Tongue (tissue), 1 donor: ENCODE measurements at regions not wholly inside any gene's neighbourhood (a gene's known extent, or its start where the extent isn't known, plus 50 kb on each side); places are given as distances from the start of the nearest gene placed in this dataset.
"Not testable (repeated sequence)": the region's sequence is repeated elsewhere in the genome, so short reads cannot be mapped to it uniquely, and the experiment has no call there.

ENCODE experiments used
- DNase-seq: peaks from one replicate; pipeline ENCODE4 v3.0.0-alpha.2; 2015

DNA sequence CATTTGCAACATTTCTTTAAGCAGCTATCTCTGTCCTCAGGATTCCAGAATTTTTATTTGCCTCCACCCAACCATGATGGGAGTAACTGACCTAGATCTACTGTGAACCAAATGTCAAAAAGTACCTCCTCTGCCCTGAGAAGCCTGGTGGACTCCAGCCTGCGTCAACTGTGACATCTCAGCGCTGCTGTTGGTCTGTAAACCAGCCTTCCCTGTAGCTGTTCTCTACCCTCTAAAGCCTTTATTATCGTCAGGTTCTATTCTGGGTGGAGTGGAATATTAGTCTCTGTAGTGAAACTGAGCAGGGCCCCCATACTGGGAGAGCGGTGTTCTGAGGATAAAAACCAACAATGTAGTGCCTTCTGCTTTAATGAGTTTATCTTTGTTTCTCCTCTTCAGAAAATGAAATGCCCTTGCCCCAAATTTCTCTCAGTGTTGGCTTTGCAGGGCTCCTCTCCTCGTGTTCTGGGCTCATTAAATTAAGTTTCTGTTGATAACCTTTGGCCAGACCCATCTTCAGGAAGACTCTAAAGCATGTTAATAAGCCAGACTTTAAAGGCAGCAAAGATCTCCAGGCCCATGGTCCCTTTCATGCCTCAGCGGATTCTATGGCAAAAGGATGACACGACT is 223.1 kb upstream of the PLXNA2 start:
- DNase-seq = no peak

DNA sequence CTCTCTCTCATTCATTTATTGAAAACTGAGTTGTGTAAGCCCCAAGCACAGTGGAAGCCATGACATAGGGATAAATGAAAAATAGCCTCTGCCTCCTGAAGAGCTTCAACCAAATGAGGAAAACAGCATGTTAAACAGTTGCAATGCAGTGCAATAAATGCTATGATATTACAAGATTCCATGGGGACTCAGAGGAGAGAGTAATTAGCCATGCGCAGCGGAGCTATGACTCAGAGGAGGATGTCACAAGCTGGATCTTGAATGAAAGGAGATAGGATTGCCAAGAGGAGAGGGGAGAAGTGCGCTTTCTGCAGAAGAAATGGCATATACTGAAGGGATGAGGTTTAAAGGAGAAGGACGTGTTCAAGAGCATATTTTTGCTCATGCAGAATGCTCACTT is 231.3 kb upstream of the PLXNA2 start:
- DNase-seq = peak; percentile 20

DNA sequence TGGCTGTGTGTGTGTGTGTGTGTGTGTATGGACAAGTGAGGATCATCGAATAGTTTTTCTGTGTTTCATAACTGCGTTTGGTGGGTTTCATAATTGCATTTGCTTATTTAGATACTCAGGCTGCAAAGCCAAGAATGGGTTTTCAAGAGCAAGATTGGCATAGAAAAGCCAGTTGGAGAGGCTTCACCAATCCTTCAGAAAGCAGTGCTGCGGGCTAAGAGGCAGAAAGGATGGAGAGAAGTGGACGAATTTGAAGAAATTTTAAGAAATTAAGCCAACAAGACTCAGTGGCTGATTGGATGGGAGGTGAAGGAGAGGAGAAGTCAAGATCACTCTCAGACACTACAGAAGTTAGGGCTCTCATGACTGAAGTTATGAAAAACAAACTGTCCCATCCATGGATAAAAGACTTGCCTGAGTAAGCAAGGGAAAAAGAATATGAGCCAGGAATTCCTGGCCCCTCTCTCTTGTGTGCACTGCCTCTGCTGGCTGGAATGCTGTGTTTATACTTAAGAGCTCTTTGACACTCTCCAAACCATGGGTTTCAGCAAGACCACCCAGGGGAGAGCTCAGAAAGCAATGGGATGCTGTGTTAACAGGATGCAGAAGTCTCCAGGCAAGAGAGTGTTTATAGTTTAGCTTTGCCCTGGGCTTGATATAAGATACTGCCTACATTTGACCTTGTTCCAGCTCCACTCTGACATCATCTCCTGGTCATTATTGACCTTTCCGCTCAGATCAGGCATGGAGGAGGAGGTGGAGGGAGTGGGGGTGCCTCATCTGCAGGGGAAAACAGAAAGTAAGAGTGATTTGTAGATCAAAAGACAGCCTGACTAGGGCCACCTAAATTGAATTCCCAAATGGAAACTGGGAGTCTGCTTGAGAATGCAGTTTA is 232.0 kb upstream of the PLXNA2 start:
- DNase-seq = peak; percentile 79

- peak; percentile 18 for DNase-seq
Measured at GRCh38 chr1:208476846-208477170, 232.6 kb upstream of the PLXNA2 start.

DNA sequence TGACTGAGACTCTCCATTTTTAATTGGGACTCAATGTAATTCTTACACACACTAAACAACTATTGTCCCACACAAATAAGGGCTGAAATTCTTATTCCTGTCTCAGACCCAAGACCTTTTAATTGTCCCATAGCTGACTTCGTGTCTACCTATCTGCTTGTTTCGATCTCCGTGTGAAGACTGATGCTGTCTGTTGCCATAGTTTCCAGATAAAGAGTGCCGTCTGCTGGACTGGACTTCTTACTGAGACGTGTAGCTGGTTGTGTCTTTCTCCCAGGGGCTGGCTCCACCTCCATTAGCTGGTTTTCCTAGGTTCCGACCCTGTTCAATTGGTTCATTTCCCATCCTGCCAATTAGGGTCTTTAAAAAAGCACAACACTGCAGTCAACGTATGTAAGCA is 235.3 kb upstream of the PLXNA2 start:
- no peak for DNase-seq

DNA sequence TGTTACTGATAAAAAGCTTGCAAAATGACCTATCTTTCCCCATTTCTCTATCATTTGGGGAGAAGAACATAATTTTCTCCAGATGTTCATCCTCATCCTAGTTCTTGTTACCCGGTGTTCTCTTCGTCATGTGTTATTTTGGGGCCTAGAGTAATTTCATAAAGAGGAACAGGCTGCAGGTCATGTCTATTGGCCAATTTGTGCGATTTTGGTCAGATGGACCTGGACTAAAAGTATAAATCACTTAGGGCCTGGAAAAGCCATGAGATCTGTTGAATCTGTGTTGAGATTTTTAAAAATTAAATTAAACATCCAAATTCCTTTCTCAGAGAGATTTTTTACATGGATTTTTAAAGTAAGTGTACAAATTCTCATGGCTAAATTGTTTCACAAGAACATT is 241.3 kb upstream of the PLXNA2 start:
- DNase-seq = no peak

- no peak for DNase-seq
Measured at GRCh38 chr1:208486677-208487076, 242.5 kb upstream of the PLXNA2 start.

DNA sequence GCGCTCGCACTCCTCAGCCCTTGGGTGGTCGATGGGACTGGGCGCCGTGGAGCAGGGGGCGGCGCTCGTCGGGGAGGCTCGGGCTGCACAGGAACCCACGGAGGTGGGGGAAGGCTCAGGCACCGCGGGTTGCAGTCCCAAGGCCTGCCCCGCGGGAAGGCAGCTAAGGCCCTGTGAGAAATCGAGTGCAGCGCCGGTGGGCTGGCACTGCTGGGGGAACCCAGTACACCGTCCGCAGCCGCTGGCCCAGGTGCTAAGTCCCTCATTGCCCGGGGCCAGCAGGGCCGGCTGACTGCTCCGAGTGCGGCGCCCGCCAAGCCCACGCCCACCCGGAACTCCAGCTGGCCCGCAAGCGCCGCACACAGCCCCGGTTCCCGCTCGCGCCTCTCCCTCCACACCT is 244.2 kb upstream of the PLXNA2 start:
- not testable (repeated sequence) for DNase-seq

DNA sequence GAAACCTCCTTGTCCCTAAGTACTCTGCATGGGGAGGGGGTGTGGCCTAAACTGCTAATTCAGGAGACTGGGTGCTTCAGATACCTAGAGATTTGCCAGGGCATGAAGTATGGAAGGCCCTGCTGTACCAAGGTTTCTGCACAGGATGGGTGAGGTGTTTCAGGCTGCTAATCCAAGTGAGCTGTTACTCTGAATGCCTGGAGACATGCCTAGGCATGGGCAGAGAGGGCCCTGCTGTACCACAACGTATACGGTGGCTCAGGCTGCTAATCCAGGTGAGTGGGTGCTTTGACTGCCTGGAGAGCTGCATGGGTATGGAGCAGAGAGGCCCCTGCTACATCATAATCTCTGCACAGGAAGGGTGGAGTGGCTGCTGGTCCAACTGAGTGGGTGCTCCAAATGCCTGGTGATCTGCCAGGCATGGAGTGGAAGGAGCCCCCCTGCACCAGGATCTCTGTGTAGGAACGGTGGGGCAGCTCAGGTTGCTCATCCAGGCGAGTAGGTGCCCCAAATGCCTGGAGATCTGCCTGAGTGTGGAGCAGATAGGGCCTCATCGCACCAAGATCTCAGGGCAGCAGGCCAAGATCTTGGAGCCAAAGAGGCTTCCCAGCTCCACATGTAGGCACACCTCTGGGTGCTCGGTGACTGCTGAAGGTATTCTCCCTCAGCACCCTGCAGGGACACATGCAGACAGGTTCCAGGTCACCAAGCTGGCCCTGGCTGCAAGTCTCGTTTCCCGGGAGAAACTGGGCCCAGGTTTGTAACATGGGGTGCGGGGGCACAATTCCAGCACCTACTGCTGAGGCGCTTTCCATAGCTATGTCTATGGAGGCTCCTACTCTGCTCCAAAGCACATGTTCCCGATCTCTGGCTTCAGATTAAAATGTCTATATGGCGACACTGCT is 252.5 kb upstream of the PLXNA2 start:
- no peak for DNase-seq

DNA sequence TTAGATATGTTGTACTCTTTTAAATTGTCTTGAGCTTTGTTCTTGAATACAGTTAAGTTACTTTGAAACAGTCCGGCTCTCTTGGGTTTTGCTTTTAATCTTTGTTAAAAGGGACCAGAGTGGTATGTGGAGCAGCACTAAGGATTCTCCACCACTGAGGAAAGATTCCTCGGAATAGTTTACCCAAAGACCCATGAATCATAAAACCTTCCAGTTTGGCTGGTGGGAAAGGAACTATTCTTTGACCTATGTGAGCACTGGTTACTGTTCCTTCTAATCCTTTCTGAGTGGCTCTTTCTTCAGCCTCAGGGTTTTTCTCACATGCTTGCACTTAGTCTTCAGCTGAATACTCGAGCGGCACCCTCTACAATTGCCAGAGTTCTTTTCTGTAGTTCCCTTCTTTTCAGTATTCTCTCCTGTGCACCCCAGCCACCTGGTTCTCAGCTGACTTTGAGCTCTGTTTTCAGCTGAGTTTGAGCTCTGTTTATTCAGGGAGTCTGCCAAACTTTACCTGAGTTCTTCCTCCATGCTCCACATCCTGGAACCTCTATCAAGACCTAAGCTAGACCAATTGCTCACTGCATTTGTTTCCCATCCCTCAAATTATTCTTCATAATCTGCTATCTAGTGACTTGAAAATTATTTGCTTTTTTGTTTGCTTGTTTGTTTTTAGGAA is 253.8 kb upstream of the PLXNA2 start:
- DNase-seq = no peak

DNA sequence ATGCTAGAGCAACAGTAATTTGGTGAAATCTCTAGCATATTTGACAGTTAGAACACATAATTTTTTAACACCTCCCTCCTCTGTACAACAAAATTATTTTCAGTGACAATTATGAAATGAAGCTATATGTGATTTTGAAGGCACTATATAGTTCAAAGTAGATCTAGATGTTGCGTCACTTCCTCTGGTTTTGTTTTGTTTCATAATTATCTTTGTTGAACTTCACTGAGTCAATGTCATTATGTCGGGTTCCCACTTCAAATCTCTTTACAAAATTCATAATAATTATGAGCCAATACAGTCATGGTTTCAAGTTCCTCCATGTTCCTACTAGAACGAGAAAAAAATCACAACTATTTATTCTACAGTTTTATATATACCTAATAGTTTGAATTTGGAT is 254.8 kb upstream of the PLXNA2 start:
- DNase-seq = no peak

DNA sequence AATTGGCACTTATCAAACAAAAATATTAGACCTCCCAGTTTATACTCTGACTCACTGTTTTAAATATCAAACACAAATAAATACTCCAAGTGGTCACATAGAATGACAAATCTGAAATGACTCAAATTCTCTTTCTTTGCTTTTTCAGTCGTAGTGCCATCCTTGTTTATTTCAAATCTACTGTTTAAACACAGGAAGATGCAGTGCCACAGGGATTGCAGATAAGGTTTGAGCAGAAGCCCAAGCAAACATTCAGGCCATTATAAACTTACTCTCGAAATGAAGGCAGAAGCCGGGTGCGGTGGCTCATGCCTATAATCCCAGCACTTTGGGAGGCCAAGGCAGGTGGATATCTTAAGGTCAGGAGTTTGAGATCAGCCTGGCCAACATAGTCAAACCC is 255.4 kb upstream of the PLXNA2 start:
- DNase-seq = no peak

DNA sequence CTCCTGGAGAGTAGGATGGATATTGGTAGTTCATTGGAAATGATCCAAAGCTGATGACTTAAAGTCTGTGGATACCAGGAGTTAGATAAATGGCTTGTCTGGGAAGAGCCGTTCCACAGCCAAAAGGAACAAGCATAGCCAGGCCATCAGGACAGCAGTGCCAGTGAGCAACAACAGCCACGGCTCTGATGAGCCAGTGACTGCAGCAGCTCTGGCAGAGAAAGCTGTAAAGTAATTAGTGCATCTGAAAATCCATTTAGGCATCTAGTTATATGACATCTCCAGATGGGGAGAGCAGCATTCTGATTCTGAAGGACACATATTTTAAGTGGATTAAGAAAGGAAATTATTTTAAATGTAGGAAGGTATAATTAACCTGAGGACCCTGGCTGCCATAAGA is 256.2 kb upstream of the PLXNA2 start:
- DNase-seq = no peak

DNA sequence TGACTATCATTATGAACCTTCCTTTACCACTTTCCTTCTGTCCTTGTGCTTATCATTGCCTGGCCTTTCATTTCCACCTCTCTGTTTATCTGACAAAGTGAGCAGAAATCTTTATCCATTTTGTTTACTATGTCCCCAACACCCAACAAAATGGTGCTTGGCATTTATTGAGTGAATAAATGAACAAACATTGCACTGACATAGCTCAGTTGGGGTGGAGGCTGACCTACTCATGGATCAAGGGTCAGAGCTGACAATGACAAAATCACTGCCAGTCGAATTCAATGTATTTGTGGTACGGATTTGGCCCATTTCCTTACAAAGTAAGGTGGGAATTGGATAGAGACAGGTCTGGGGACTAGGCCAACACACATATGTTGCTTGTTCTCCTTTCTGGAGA is 257.4 kb upstream of the PLXNA2 start:
- no peak for DNase-seq

GRCh38 chr1:208503787-208504186 is 259.6 kb upstream of the PLXNA2 start:
- no peak for DNase-seq

GRCh38 chr1:208506812-208507211 is 262.6 kb upstream of the PLXNA2 start:
- no peak for DNase-seq

DNA sequence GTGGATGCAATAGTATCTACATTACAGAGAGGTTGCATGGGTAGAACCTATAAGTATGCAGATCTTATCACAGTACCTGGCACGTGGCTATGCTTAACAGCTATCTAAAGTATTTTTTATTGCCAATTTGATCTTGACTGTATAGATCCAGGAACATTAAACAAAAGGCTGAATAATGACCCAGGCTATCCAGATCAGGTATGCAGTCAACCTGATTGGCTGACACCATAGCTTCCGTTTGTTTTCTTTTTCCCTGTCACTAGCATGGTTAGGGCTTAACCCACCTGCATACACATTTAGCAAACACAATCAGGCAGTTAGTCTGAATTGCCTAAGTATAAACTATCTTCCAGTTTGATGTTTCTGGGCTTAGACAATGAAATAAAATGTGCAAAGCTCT is 264.9 kb upstream of the PLXNA2 start:
- no peak for DNase-seq

DNA sequence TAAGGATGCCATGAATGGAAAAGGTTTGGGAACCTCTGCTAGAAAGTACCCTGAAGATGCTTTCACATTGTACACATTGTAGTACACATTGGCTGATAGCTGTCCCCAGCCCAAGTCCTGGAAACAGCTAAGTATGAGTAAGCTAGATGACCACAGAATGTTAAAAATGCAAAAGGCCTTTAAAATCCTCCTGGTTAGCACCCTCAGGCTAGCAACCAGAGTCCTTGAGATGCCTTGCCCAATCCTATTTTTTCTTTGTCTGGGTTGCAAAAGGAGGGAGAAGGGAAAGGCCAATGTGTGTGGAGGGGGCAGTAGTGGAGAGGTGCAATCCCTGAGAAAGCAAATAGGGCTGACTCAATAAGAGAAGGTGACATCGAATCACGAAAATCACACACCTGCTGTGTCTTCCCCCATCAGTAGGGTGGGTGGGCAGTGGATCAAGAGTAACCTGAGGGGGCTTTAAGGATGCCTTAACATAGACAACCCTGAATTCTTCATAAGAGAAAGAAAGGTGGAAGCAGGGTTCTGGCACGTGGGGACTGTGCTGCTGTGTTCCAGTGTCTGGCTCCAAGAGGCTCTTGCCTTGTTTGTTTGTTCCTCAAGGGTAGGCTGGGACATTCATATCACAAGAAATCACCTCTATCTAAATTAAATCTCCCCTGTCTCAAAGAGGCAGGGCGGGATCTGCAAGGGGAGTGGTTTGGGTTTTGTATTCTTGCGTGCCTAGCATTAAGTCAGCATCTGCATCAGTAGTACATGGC is 266.2 kb upstream of the PLXNA2 start:
- DNase-seq = no peak

- DNase-seq = no peak
Measured at GRCh38 chr1:208511242-208511860, 267.2 kb upstream of the PLXNA2 start.

DNA sequence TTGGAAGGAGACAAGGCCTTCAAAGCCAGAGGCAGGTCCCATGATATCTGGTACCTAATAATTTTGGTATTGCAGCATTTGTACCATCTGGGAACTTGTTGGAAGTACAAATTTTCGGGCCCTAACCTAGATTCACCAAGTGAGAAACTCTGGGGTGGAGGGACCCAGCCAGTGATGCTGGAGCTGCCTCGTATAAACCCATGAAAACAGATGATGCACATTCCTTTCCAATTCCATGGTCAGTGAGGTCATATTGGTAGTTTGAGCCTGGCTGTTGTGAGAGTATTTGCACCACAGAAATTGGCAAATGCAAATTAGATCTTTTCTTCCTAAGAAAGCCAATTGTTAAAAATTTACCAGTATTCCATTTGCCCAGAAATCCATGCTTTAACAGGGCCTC is 269.6 kb upstream of the PLXNA2 start:
- DNase-seq = no peak

DNA sequence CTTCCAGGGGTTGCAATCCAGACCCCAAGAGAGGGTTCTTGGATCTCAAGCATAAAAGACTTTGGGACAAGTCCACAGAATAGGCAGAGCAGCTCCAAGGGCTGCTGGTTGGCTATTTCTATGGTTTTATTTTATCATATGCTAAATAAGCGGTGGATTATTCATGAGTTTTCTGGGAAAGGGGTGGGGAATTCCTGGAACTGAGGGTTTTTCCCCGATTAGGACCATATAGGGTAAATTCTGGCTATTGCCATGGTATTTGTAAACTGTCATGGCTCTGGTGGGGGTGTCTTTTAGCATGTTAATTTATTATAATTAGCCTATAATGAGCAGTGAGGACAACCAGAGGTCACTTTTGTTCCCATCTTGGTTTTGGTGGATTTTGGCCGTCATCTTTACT is 270.9 kb upstream of the PLXNA2 start:
- no peak for DNase-seq
